Neural cell (in vitro differentiated cells): ENCODE measurements at regions not wholly inside any gene's neighbourhood (a gene's known extent, or its start where the extent isn't known, plus 50 kb on each side); places are given as distances from the start of the nearest gene placed in this dataset.
"Not testable (repeated sequence)": the region's sequence is repeated elsewhere in the genome, so short reads cannot be mapped to it uniquely, and the experiment has no call there.

Experiments used
- H2AFZ ChIP-seq: fragments of 200-600, 300-800 bp; sonication (generic), shearing (Covaris generic); 2 replicates; pipeline ENCODE4 v1.6.0; 2014; ENCODE audit warnings: low read depth, mild to moderate bottlenecking, antibody characterized with exemption, low read length, moderate library complexity
- H3F3A ChIP-seq: fragments of 200-600 bp; shearing (Covaris generic); 2 replicates; pipeline ENCODE4 v1.6.1; 2016; ENCODE audit warnings: mild to moderate bottlenecking, moderate library complexity, mixed read lengths, antibody characterized with exemption, low read length; ENCODE audit not compliant: insufficient read depth, poor library complexity, severe bottlenecking
- H3K27ac ChIP-seq: fragments of 200-600, 300-800 bp; sonication (generic), shearing (Covaris generic); 2 replicates; pipeline ENCODE4 v1.5.1; 2014; ENCODE audit warnings: mild to moderate bottlenecking, low read length, moderate library complexity
- H3K27me3 ChIP-seq: fragments of 300-800, 200-600 bp; sonication (generic), shearing (Covaris generic); 2 replicates; pipeline ENCODE4 v1.6.0; 2014; ENCODE audit warnings: mild to moderate bottlenecking, low read depth, low read length, moderate library complexity; ENCODE audit not compliant: insufficient read depth
- H3K36me3 ChIP-seq: fragments of 300-800, 200-600 bp; sonication (generic), shearing (Covaris generic); 2 replicates; pipeline ENCODE4 v1.5.1; 2014; ENCODE audit warnings: mild to moderate bottlenecking, antibody characterized with exemption, low read length, moderate library complexity; ENCODE audit not compliant: insufficient read depth
- H3K4me2 ChIP-seq: fragments of 300-800, 200-600 bp; sonication (generic), shearing (Covaris generic); 2 replicates; pipeline ENCODE4 v1.6.0; 2014; ENCODE audit warnings: mild to moderate bottlenecking, low read length
- H3K4me3 ChIP-seq: fragments of 300-800, 200-600 bp; sonication (generic), shearing (Covaris generic); 2 replicates; pipeline ENCODE4 v1.5.1; 2014; ENCODE audit warnings: mild to moderate bottlenecking, low read length, moderate library complexity
- H3K79me2 ChIP-seq: fragments of 200-600 bp; shearing (Covaris generic); replicated peaks from 2 replicates; pipeline ENCODE4 v1.6.0; 2014; ENCODE audit warnings: mild to moderate bottlenecking, low read length, moderate library complexity; ENCODE audit not compliant: insufficient read depth
- H3K9ac ChIP-seq: fragments of 300-800, 200-600 bp; sonication (generic), shearing (Covaris generic); 2 replicates; pipeline ENCODE4 v1.6.1; 2016; ENCODE audit warnings: mild to moderate bottlenecking, low read length, mixed read lengths
- H3K9me2 ChIP-seq: fragments of 200-600 bp; shearing (Covaris generic); 2 replicates; pipeline ENCODE4 v1.6.1; 2016; ENCODE audit warnings: mild to moderate bottlenecking, low read length, mixed read lengths; ENCODE audit not compliant: insufficient read depth
- H3K9me3 ChIP-seq: fragments of 200-600, 300-800 bp; sonication (generic), shearing (Covaris generic); 2 replicates; pipeline ENCODE4 v1.6.1; 2016; ENCODE audit warnings: mild to moderate bottlenecking, mixed run types, low read length, moderate library complexity, mixed read lengths
- H4K20me1 ChIP-seq: fragments of 200-600 bp; shearing (Covaris generic); 2 replicates; pipeline ENCODE4 v1.6.1; 2016; ENCODE audit warnings: mild to moderate bottlenecking, mixed run types; ENCODE audit not compliant: insufficient read depth
- EP300 ChIP-seq: fragments of 450-650 bp; conservative IDR thresholded peaks from 2 replicates; pipeline ENCODE4 v1.6.1; 2014; ENCODE audit warnings: antibody characterized with exemption, mild to moderate bottlenecking, moderate library complexity; ENCODE audit not compliant: poor library complexity, severe bottlenecking
- EZH2 ChIP-seq: fragments of 200-600, 300-800 bp; shearing (Covaris generic), sonication (generic); IDR thresholded peaks from 2 replicates; pipeline ENCODE4 v1.6.1; 2014; ENCODE audit warnings: antibody characterized with exemption, low read length, borderline replicate concordance, mild to moderate bottlenecking; ENCODE audit not compliant: insufficient read depth, poor library complexity, severe bottlenecking
- MXI1 ChIP-seq: fragments of 450-650 bp; conservative IDR thresholded peaks from 2 replicates; pipeline ENCODE4 v1.6.1; 2014; ENCODE audit warnings: antibody characterized with exemption, mild to moderate bottlenecking; ENCODE audit not compliant: poor library complexity, severe bottlenecking
- POLR2AphosphoS5 ChIP-seq: IDR thresholded peaks from 2 replicates; pipeline ENCODE4 v1.6.1; 2012
- RAD21 ChIP-seq: fragments of 450-650 bp; conservative IDR thresholded peaks from 2 replicates; pipeline ENCODE4 v1.6.1; 2014; ENCODE audit warnings: antibody characterized with exemption, mild to moderate bottlenecking, moderate library complexity
- SMC3 ChIP-seq: fragments of 450-650 bp; conservative IDR thresholded peaks from 2 replicates; pipeline ENCODE4 v1.6.1; 2014; ENCODE audit warnings: antibody characterized with exemption, mild to moderate bottlenecking, moderate library complexity; ENCODE audit not compliant: poor library complexity
- TAF1 ChIP-seq: IDR thresholded peaks from 2 replicates; pipeline ENCODE4 v1.6.1; 2012; ENCODE audit warnings: low read depth
- TF ChIP-seq, protein P1 (sequence below): fragments of 450-650 bp; IDR thresholded peaks from 2 replicates; pipeline ENCODE4 v1.5.1; 2014; ENCODE audit warnings: antibody characterized with exemption, mild to moderate bottlenecking, moderate library complexity; ENCODE audit not compliant: poor library complexity, severe bottlenecking
- TF ChIP-seq, protein P2 (sequence below): IDR thresholded peaks from 2 replicates; pipeline ENCODE4 v1.6.1; 2012; ENCODE audit warnings: borderline replicate concordance

DNA sequence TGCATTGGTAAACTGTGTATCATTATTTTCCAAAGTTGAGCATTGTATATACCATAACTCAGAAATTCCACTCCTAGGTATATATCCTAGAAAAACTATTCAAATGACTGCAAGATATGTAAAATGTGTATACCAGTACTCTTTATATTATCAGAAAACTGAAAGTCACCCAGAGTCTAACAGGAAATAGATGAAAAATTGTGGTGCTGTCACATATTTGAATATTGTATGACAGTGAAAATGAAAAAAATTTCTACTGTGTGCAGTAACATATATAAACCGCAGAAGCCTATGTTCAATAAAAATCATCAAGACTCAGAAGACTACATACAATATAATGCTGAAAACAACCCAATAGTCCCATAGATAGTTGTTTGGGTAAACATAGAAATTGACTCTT lies 74.4 kb upstream of the LYPLAL1 start:
- Histone ChIP-seq H3K9ac (no peak overlapping the region), H3K9me2 (no peaks in the 10 kb centered on the region), H3K4me3 (no peak overlapping the region), H3K27me3 (no peaks in the 10 kb centered on the region), H3K27ac (no peak overlapping the region), H2AFZ (no peak overlapping the region), H3F3A (no peaks in the 10 kb centered on the region), H3K36me3 (no peaks in the 10 kb centered on the region), H3K4me2 (no peak overlapping the region), H4K20me1 (no peaks in the 10 kb centered on the region), H3K9me3 (no peaks in the 10 kb centered on the region), H3K79me2 (no peaks in the 10 kb centered on the region)
- no peak for TF ChIP-seq RAD21

DNA sequence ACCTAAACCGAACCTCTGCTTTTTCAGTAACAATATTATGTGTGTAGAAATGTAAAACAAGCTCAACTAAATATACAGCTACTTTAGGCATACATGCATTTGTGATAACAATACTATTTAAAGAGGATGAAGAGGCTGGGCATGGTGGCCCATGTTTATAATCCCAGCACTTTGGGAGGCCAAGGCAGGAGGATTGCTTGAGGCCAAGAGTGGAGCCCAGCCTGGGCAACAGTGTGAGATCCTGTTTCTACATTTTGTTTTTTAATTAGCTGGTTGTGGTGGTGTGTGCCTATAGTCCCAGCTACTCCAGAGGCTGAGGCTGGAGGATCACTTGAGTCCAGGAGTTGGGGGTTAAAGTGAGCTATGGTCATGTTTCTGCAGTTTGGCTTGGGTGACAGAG lies 73.6 kb upstream of the LYPLAL1 start:
- no peaks in the 10 kb centered on the region for H3K79me2 ChIP-seq
- no peak overlapping the region for H3K4me3 ChIP-seq
- H3K27ac ChIP-seq, result no peak overlapping the region
- no peaks in the 10 kb centered on the region for H3K36me3 ChIP-seq
- no peaks in the 10 kb centered on the region for H3K27me3 ChIP-seq
- H3K9me3 ChIP-seq, result no peaks in the 10 kb centered on the region
- H3K9ac ChIP-seq, result no peak overlapping the region
- no peaks in the 10 kb centered on the region for H4K20me1 ChIP-seq
- TF ChIP-seq, protein P1, sequence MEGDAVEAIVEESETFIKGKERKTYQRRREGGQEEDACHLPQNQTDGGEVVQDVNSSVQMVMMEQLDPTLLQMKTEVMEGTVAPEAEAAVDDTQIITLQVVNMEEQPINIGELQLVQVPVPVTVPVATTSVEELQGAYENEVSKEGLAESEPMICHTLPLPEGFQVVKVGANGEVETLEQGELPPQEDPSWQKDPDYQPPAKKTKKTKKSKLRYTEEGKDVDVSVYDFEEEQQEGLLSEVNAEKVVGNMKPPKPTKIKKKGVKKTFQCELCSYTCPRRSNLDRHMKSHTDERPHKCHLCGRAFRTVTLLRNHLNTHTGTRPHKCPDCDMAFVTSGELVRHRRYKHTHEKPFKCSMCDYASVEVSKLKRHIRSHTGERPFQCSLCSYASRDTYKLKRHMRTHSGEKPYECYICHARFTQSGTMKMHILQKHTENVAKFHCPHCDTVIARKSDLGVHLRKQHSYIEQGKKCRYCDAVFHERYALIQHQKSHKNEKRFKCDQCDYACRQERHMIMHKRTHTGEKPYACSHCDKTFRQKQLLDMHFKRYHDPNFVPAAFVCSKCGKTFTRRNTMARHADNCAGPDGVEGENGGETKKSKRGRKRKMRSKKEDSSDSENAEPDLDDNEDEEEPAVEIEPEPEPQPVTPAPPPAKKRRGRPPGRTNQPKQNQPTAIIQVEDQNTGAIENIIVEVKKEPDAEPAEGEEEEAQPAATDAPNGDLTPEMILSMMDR, result no peak
- no peak for TF ChIP-seq EP300
- TF ChIP-seq EZH2, result no peak
- TF ChIP-seq POLR2AphosphoS5, result no peak
- TF ChIP-seq, protein P2, sequence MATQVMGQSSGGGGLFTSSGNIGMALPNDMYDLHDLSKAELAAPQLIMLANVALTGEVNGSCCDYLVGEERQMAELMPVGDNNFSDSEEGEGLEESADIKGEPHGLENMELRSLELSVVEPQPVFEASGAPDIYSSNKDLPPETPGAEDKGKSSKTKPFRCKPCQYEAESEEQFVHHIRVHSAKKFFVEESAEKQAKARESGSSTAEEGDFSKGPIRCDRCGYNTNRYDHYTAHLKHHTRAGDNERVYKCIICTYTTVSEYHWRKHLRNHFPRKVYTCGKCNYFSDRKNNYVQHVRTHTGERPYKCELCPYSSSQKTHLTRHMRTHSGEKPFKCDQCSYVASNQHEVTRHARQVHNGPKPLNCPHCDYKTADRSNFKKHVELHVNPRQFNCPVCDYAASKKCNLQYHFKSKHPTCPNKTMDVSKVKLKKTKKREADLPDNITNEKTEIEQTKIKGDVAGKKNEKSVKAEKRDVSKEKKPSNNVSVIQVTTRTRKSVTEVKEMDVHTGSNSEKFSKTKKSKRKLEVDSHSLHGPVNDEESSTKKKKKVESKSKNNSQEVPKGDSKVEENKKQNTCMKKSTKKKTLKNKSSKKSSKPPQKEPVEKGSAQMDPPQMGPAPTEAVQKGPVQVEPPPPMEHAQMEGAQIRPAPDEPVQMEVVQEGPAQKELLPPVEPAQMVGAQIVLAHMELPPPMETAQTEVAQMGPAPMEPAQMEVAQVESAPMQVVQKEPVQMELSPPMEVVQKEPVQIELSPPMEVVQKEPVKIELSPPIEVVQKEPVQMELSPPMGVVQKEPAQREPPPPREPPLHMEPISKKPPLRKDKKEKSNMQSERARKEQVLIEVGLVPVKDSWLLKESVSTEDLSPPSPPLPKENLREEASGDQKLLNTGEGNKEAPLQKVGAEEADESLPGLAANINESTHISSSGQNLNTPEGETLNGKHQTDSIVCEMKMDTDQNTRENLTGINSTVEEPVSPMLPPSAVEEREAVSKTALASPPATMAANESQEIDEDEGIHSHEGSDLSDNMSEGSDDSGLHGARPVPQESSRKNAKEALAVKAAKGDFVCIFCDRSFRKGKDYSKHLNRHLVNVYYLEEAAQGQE, result no peak
- no peak for TF ChIP-seq RAD21
- no peak for TF ChIP-seq SMC3
- no peak for TF ChIP-seq MXI1
- no peak for TF ChIP-seq TAF1
- no peak overlapping the region for H3K4me2 ChIP-seq
- H2AFZ ChIP-seq, result no peak overlapping the region
- H3F3A ChIP-seq, result no peaks in the 10 kb centered on the region
- no peaks in the 10 kb centered on the region for H3K9me2 ChIP-seq

DNA sequence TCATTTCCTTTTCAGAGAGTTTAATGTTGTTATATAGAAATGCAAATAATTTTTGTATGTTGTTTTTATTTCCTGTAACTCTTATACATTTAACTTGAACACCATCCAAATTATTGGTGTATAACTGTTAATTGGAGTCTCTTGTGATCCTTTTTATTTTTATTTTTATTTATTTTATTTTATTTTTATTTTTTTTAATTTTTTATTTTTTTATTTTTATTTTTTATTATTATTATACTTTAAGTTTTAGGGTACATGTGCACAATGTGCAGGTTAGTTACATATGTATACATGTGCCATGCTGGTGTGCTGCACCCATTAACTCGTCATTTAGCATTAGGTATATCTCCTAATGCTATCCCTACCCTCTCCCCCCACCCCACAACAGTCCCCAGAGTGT lies 71.2 kb upstream of the LYPLAL1 start:
- not testable (repeated sequence) for H3K9me3 ChIP-seq, H3F3A ChIP-seq, H3K27ac ChIP-seq, H3K9me2 ChIP-seq, H3K36me3 ChIP-seq, H3K4me3 ChIP-seq, H4K20me1 ChIP-seq, H3K9ac ChIP-seq, H3K4me2 ChIP-seq, H3K27me3 ChIP-seq, H3K79me2 ChIP-seq, H2AFZ ChIP-seq
